ENCODE measurements at regions not wholly inside any gene's neighbourhood (a gene's known extent, or its start where the extent isn't known, plus 50 kb on each side); places are given as distances from the start of the nearest gene placed in this dataset.

GRCh38 chr2:14567561-14567960 is 65.0 kb upstream of the LRATD1 start:
- H3K27me3 ChIP-seq (ENCODE audit: insufficient read depth, low read depth, severe bottlenecking) = no peaks in the 10 kb centered on the region
- H3K4me3 ChIP-seq (ENCODE audit: low read depth, low read length) = no peak overlapping the region
- TF ChIP-seq CTCF (IDR thresholded peaks at IDR 0.05; ENCODE audit: low read depth, low read length) = no peak
- DNase-seq = no peak
- no peak overlapping the region for H3K27ac ChIP-seq
- no peaks in the 10 kb centered on the region for H3K36me3 ChIP-seq
- no peaks in the 10 kb centered on the region for H3K9me3 ChIP-seq (ENCODE audit: severe bottlenecking)

GRCh38 chr2:14569294-14569693 is 63.2 kb upstream of the LRATD1 start:
- Histone ChIP-seq H3K4me3 (ENCODE audit: low read depth, low read length) (no peak overlapping the region), H3K27ac (no peak overlapping the region), H3K27me3 (ENCODE audit: insufficient read depth, low read depth, severe bottlenecking) (no peaks in the 10 kb centered on the region), H3K9me3 (ENCODE audit: severe bottlenecking) (no peaks in the 10 kb centered on the region), H3K36me3 (no peaks in the 10 kb centered on the region)
- DNase-seq = no peak
- TF ChIP-seq CTCF (IDR thresholded peaks at IDR 0.05; ENCODE audit: low read depth, low read length) = no peak

GRCh38 chr2:14572633-14573032 is 59.9 kb upstream of the LRATD1 start:
- no peaks in the 10 kb centered on the region for H3K27me3 ChIP-seq (ENCODE audit: insufficient read depth, low read depth, severe bottlenecking)
- no peak for TF ChIP-seq CTCF (IDR thresholded peaks at IDR 0.05; ENCODE audit: low read depth, low read length)
- no peaks in the 10 kb centered on the region for H3K36me3 ChIP-seq
- no peak for DNase-seq
- H3K27ac ChIP-seq = no peak overlapping the region
- no peaks in the 10 kb centered on the region for H3K9me3 ChIP-seq (ENCODE audit: severe bottlenecking)
- no peak overlapping the region for H3K4me3 ChIP-seq (ENCODE audit: low read depth, low read length)

- Histone ChIP-seq H3K27ac (no peak overlapping the region), H3K36me3 (no peaks in the 10 kb centered on the region), H3K9me3 (ENCODE audit: severe bottlenecking) (no peaks in the 10 kb centered on the region), H3K4me3 (ENCODE audit: low read depth, low read length) (no peak overlapping the region), H3K27me3 (ENCODE audit: insufficient read depth, low read depth, severe bottlenecking) (no peaks in the 10 kb centered on the region)
- TF ChIP-seq CTCF (IDR thresholded peaks at IDR 0.05; ENCODE audit: low read depth, low read length) = no peak
- no peak for DNase-seq
Measured at GRCh38 chr2:14577843-14578242, 54.7 kb upstream of the LRATD1 start.
